GM23338 (cell line): ENCODE measurements at regions not wholly inside any gene's neighbourhood (a gene's known extent, or its start where the extent isn't known, plus 50 kb on each side); places are given as distances from the start of the nearest gene placed in this dataset.

Experiments used
- ATAC-seq: fragments of 200-7000 bp; cut with Tn5 transposase; 3 replicates; pipeline ENCODE4 v1.9.1; 2020
- DNase-seq: peaks from one replicate; pipeline ENCODE4 v3.0.0-alpha.2; 2015; ENCODE audit warnings: low spot score
- H2AFZ ChIP-seq: fragments of 200-600 bp; sonication (generic); 2 replicates; pipeline ENCODE4 v1.8.0; 2016; ENCODE audit warnings: antibody characterized with exemption, mild to moderate bottlenecking, moderate library complexity
- H3F3A ChIP-seq: fragments of 200-600 bp; sonication (generic); replicated peaks from 2 replicates; pipeline ENCODE4 v1.8.0; 2017; ENCODE audit warnings: antibody characterized with exemption, mixed run types, low read depth
- H3K27ac ChIP-seq: fragments of 200-600 bp; sonication (generic); 2 replicates; pipeline ENCODE4 v1.6.1; 2016; ENCODE audit warnings: low read depth
- H3K27me3 ChIP-seq: fragments of 200-600 bp; sonication (generic); 2 replicates; pipeline ENCODE4 v1.8.0; 2016; ENCODE audit warnings: mild to moderate bottlenecking, mixed run types, moderate library complexity; ENCODE audit not compliant: insufficient read depth
- H3K36me3 ChIP-seq: fragments of 200-600 bp; sonication (generic); 2 replicates; pipeline ENCODE4 v1.8.0; 2016; ENCODE audit warnings: mild to moderate bottlenecking; ENCODE audit not compliant: insufficient read depth
- H3K4me1 ChIP-seq: fragments of 200-600 bp; sonication (generic); 2 replicates; pipeline ENCODE4 v1.8.0; 2016; ENCODE audit warnings: mild to moderate bottlenecking, moderate library complexity; ENCODE audit not compliant: insufficient read depth
- H3K4me2 ChIP-seq: fragments of 200-600 bp; sonication (generic); 2 replicates; pipeline ENCODE4 v1.7.1; 2017; ENCODE audit warnings: mixed run types
- H3K4me3 ChIP-seq: fragments of 200-600 bp; sonication (generic); 2 replicates; pipeline ENCODE4 v1.6.1; 2016; ENCODE audit warnings: mixed run types
- H3K79me2 ChIP-seq: fragments of 200-600 bp; sonication (generic); replicated peaks from 2 replicates; pipeline ENCODE4 v1.8.0; 2017; ENCODE audit warnings: mild to moderate bottlenecking; ENCODE audit not compliant: insufficient read depth
- H3K9me2 ChIP-seq: fragments of 200-600 bp; sonication (generic); 2 replicates; pipeline ENCODE4 v1.8.0; 2017; ENCODE audit not compliant: insufficient read depth
- H4K20me1 ChIP-seq: fragments of 200-600 bp; sonication (generic); replicated peaks from 2 replicates; pipeline ENCODE4 v1.8.0; 2017; ENCODE audit warnings: mild to moderate bottlenecking; ENCODE audit not compliant: insufficient read depth
- H3K27ac Mint-ChIP-seq: 2 replicates; pipeline ENCODE4 v1.8.0; 2020; ENCODE audit warnings: inconsistent platforms, mild to moderate bottlenecking, moderate library complexity, mixed read lengths
- H3K27me3 Mint-ChIP-seq: 3 replicates; pipeline ENCODE4 v1.8.0; 2022; ENCODE audit warnings: low read depth, mild to moderate bottlenecking, moderate library complexity, mixed read lengths, inconsistent platforms; ENCODE audit not compliant: insufficient read depth, poor library complexity
- H3K36me3 Mint-ChIP-seq: 3 replicates; pipeline ENCODE4 v1.8.0; 2021; ENCODE audit warnings: low read depth, mild to moderate bottlenecking, inconsistent platforms, moderate library complexity, mixed read lengths
- H3K4me1 Mint-ChIP-seq: 3 replicates; pipeline ENCODE4 v1.8.0; 2020; ENCODE audit warnings: mild to moderate bottlenecking, inconsistent platforms, mixed read lengths
- H3K4me3 Mint-ChIP-seq: 3 replicates; pipeline ENCODE4 v1.8.0; 2021; ENCODE audit warnings: moderate library complexity, mild to moderate bottlenecking, inconsistent platforms, mixed read lengths
- H3K9me3 Mint-ChIP-seq: 3 replicates; pipeline ENCODE4 v1.8.0; 2020; ENCODE audit warnings: moderate library complexity, mild to moderate bottlenecking, inconsistent platforms, mixed read lengths
- CREB1 ChIP-seq: fragments of 250-450 bp; sonication (Bioruptor Pico); IDR thresholded peaks from 2 replicates; pipeline ENCODE4 v1.5.0; 2020; ENCODE audit warnings: low read depth, mild to moderate bottlenecking, moderate library complexity
- CTCF ChIP-seq, 2 experiments: fragments of 200-600 bp in 1 of 2; sonication (generic) in 1 of 2; conservative IDR thresholded peaks; 2 replicates each; pipeline versions ENCODE4 v1.5.1 to v1.6.1; 2016 to 2017; ENCODE audit warnings: antibody characterized with exemption in 2 of 2, low read depth in 2 of 2, mild to moderate bottlenecking in 2 of 2, moderate library complexity in 1 of 2
- EZH2 ChIP-seq: fragments of 200-600 bp; sonication (generic); IDR thresholded peaks from one replicate; pipeline ENCODE4 v1.8.0; 2017; ENCODE audit warnings: antibody characterized with exemption, mild to moderate bottlenecking, low read depth; ENCODE audit not compliant: unreplicated experiment
- EZH2phosphoT487 ChIP-seq: fragments of 200-600 bp; sonication (generic); IDR thresholded peaks from one replicate; pipeline ENCODE4 v1.8.1; 2018; ENCODE audit warnings: antibody characterized with exemption; ENCODE audit not compliant: unreplicated experiment
- JUNB ChIP-seq: IDR thresholded peaks from one replicate; pipeline ENCODE4 v1.6.1; 2016; ENCODE audit warnings: antibody characterized with exemption; ENCODE audit not compliant: unreplicated experiment
- NANOG ChIP-seq: IDR thresholded peaks from 2 replicates; pipeline ENCODE4 v1.6.1; 2016; ENCODE audit warnings: antibody characterized with exemption, borderline replicate concordance
- POLR2AphosphoS5 ChIP-seq: IDR thresholded peaks from 2 replicates; pipeline ENCODE4 v1.6.1; 2016; ENCODE audit warnings: antibody characterized with exemption, low read depth
- STAT1 ChIP-seq: IDR thresholded peaks from one replicate; pipeline ENCODE4 v1.6.1; 2016; ENCODE audit warnings: antibody characterized with exemption; ENCODE audit not compliant: unreplicated experiment
- ZNF114 ChIP-seq: fragments of 250-450 bp; sonication (Bioruptor Pico); IDR thresholded peaks from 2 replicates; pipeline ENCODE4 v1.5.0; 2020; ENCODE audit warnings: mild to moderate bottlenecking, moderate library complexity
- ZNF331 ChIP-seq: fragments of 250-450 bp; sonication (Bioruptor Pico); IDR thresholded peaks from 2 replicates; pipeline ENCODE4 v1.5.0; 2020; ENCODE audit warnings: low read depth, mild to moderate bottlenecking, moderate library complexity
- ZNF462 ChIP-seq: fragments of 250-450 bp; sonication (Bioruptor Pico); IDR thresholded peaks from 2 replicates; pipeline ENCODE4 v1.5.0; 2020; ENCODE audit warnings: mild to moderate bottlenecking, moderate library complexity
- TF ChIP-seq, protein P1 (sequence below): IDR thresholded peaks from one replicate; pipeline ENCODE4 v1.6.1; 2018; ENCODE audit warnings: antibody characterized with exemption; ENCODE audit not compliant: unreplicated experiment
- TF ChIP-seq, protein P2 (sequence below): IDR thresholded peaks from 2 replicates; pipeline ENCODE4 v1.6.1; 2016; ENCODE audit warnings: antibody characterized with exemption

DNA sequence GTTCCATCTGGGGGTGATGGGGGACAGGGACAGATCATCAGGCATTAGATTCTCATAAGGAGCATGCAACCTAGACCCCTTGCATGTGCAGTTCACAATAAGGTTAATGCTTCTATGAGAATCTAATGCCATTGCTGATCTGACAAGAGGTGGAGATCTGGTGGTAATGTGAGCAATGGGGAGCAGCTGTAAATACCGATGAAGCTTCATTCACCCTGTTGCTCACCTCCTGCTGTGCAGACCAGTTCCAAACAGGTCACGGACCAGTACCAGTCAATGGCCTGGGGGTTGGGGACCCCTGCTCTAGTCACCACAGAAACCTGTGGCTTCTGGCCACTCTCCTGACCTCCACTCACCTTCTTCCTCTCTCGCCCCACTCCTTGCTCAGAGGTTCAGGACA is 229.9 kb downstream of the PTPRU start:
- Histone ChIP-seq H3K27ac (no peak overlapping the region), H3K4me3 (no peak overlapping the region), H3K36me3 (no peaks in the 10 kb centered on the region), H2AFZ (no peak overlapping the region), H3K4me2 (no peak overlapping the region), H3F3A (no peaks in the 10 kb centered on the region), H3K27me3 (no peaks in the 10 kb centered on the region), H3K9me2 (no peaks in the 10 kb centered on the region), H3K4me1 (no peaks in the 10 kb centered on the region), H3K79me2 (no peaks in the 10 kb centered on the region), H4K20me1 (no peaks in the 10 kb centered on the region)
- TF ChIP-seq STAT1 (no peak), ZNF331 (no peak), CTCF (conservative IDR thresholded peaks at IDR 0.05; ENCODE audit: low read depth in 2 of 2) (no peak), CREB1 (CRISPR knock-in tag) (no peak), JUNB (no peak), NANOG (no peak), EZH2 (no peak), ZNF462 (no peak), POLR2AphosphoS5 (no peak), EZH2phosphoT487 (no peak), ZNF114 (no peak)
- TF ChIP-seq, protein P1, sequence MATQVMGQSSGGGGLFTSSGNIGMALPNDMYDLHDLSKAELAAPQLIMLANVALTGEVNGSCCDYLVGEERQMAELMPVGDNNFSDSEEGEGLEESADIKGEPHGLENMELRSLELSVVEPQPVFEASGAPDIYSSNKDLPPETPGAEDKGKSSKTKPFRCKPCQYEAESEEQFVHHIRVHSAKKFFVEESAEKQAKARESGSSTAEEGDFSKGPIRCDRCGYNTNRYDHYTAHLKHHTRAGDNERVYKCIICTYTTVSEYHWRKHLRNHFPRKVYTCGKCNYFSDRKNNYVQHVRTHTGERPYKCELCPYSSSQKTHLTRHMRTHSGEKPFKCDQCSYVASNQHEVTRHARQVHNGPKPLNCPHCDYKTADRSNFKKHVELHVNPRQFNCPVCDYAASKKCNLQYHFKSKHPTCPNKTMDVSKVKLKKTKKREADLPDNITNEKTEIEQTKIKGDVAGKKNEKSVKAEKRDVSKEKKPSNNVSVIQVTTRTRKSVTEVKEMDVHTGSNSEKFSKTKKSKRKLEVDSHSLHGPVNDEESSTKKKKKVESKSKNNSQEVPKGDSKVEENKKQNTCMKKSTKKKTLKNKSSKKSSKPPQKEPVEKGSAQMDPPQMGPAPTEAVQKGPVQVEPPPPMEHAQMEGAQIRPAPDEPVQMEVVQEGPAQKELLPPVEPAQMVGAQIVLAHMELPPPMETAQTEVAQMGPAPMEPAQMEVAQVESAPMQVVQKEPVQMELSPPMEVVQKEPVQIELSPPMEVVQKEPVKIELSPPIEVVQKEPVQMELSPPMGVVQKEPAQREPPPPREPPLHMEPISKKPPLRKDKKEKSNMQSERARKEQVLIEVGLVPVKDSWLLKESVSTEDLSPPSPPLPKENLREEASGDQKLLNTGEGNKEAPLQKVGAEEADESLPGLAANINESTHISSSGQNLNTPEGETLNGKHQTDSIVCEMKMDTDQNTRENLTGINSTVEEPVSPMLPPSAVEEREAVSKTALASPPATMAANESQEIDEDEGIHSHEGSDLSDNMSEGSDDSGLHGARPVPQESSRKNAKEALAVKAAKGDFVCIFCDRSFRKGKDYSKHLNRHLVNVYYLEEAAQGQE = no peak
- TF ChIP-seq, protein P2, sequence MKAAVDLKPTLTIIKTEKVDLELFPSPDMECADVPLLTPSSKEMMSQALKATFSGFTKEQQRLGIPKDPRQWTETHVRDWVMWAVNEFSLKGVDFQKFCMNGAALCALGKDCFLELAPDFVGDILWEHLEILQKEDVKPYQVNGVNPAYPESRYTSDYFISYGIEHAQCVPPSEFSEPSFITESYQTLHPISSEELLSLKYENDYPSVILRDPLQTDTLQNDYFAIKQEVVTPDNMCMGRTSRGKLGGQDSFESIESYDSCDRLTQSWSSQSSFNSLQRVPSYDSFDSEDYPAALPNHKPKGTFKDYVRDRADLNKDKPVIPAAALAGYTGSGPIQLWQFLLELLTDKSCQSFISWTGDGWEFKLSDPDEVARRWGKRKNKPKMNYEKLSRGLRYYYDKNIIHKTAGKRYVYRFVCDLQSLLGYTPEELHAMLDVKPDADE = no peak
- no peak overlapping the region for H3K27ac Mint-ChIP-seq
- H3K27me3 Mint-ChIP-seq = peaks cover 8% of the 10 kb centered on the region
- peaks cover 3% of the 10 kb centered on the region; the same call in 2 of the 3 replicates for H3K36me3 Mint-ChIP-seq
- peaks cover 32% of the 10 kb centered on the region for H3K9me3 Mint-ChIP-seq
- peaks cover 12% of the 10 kb centered on the region for H3K4me1 Mint-ChIP-seq
- DNase-seq = no peak
- H3K4me3 Mint-ChIP-seq = no peak overlapping the region
- ATAC-seq = no peak
